GM23338 (cell line): ENCODE measurements at regions not wholly inside any gene's neighbourhood (a gene's known extent, or its start where the extent isn't known, plus 50 kb on each side); places are given as distances from the start of the nearest gene placed in this dataset.

ENCODE experiments used
- CREB1 ChIP-seq: fragments of 250-450 bp; sonication (Bioruptor Pico); IDR thresholded peaks from 2 replicates; pipeline ENCODE4 v1.5.0; 2020; ENCODE audit warnings: low read depth, mild to moderate bottlenecking, moderate library complexity
- NANOG ChIP-seq: IDR thresholded peaks from 2 replicates; pipeline ENCODE4 v1.6.1; 2016; ENCODE audit warnings: antibody characterized with exemption, borderline replicate concordance
- STAT1 ChIP-seq: IDR thresholded peaks from one replicate; pipeline ENCODE4 v1.6.1; 2016; ENCODE audit warnings: antibody characterized with exemption; ENCODE audit not compliant: unreplicated experiment
- ZNF114 ChIP-seq: fragments of 250-450 bp; sonication (Bioruptor Pico); IDR thresholded peaks from 2 replicates; pipeline ENCODE4 v1.5.0; 2020; ENCODE audit warnings: mild to moderate bottlenecking, moderate library complexity
- ZNF331 ChIP-seq: fragments of 250-450 bp; sonication (Bioruptor Pico); IDR thresholded peaks from 2 replicates; pipeline ENCODE4 v1.5.0; 2020; ENCODE audit warnings: low read depth, mild to moderate bottlenecking, moderate library complexity
- TF ChIP-seq, protein P1 (sequence below): fragments of 250-450 bp; sonication (Bioruptor Pico); IDR thresholded peaks from 2 replicates; pipeline ENCODE4 v1.5.0; 2020; ENCODE audit warnings: mild to moderate bottlenecking, moderate library complexity
- TF ChIP-seq, protein P2 (sequence below): IDR thresholded peaks from 2 replicates; pipeline ENCODE4 v1.6.1; 2016; ENCODE audit warnings: antibody characterized with exemption
- TF ChIP-seq, protein P3 (sequence below): IDR thresholded peaks from one replicate; pipeline ENCODE4 v1.6.1; 2018; ENCODE audit warnings: antibody characterized with exemption; ENCODE audit not compliant: unreplicated experiment

DNA sequence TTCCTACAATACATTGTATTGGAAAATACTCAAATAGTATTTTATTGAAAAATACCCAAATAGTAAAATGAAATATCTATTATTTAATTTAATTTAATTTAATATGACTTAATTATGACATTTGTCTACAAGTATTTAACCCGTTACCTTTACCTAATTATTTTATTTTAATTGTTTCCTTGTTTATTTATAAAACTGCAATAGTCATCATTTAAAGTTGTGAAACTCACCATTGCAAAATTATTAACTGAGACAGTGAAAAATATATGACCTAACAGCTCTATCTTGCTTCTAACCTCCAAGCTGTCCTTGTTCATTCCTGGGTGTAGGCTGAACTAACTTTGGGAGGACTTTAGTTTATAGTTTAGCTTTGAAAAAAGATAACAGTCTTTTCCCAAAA lies 300.6 kb upstream of the POGK start (continued):
- TF ChIP-seq, protein P1, sequence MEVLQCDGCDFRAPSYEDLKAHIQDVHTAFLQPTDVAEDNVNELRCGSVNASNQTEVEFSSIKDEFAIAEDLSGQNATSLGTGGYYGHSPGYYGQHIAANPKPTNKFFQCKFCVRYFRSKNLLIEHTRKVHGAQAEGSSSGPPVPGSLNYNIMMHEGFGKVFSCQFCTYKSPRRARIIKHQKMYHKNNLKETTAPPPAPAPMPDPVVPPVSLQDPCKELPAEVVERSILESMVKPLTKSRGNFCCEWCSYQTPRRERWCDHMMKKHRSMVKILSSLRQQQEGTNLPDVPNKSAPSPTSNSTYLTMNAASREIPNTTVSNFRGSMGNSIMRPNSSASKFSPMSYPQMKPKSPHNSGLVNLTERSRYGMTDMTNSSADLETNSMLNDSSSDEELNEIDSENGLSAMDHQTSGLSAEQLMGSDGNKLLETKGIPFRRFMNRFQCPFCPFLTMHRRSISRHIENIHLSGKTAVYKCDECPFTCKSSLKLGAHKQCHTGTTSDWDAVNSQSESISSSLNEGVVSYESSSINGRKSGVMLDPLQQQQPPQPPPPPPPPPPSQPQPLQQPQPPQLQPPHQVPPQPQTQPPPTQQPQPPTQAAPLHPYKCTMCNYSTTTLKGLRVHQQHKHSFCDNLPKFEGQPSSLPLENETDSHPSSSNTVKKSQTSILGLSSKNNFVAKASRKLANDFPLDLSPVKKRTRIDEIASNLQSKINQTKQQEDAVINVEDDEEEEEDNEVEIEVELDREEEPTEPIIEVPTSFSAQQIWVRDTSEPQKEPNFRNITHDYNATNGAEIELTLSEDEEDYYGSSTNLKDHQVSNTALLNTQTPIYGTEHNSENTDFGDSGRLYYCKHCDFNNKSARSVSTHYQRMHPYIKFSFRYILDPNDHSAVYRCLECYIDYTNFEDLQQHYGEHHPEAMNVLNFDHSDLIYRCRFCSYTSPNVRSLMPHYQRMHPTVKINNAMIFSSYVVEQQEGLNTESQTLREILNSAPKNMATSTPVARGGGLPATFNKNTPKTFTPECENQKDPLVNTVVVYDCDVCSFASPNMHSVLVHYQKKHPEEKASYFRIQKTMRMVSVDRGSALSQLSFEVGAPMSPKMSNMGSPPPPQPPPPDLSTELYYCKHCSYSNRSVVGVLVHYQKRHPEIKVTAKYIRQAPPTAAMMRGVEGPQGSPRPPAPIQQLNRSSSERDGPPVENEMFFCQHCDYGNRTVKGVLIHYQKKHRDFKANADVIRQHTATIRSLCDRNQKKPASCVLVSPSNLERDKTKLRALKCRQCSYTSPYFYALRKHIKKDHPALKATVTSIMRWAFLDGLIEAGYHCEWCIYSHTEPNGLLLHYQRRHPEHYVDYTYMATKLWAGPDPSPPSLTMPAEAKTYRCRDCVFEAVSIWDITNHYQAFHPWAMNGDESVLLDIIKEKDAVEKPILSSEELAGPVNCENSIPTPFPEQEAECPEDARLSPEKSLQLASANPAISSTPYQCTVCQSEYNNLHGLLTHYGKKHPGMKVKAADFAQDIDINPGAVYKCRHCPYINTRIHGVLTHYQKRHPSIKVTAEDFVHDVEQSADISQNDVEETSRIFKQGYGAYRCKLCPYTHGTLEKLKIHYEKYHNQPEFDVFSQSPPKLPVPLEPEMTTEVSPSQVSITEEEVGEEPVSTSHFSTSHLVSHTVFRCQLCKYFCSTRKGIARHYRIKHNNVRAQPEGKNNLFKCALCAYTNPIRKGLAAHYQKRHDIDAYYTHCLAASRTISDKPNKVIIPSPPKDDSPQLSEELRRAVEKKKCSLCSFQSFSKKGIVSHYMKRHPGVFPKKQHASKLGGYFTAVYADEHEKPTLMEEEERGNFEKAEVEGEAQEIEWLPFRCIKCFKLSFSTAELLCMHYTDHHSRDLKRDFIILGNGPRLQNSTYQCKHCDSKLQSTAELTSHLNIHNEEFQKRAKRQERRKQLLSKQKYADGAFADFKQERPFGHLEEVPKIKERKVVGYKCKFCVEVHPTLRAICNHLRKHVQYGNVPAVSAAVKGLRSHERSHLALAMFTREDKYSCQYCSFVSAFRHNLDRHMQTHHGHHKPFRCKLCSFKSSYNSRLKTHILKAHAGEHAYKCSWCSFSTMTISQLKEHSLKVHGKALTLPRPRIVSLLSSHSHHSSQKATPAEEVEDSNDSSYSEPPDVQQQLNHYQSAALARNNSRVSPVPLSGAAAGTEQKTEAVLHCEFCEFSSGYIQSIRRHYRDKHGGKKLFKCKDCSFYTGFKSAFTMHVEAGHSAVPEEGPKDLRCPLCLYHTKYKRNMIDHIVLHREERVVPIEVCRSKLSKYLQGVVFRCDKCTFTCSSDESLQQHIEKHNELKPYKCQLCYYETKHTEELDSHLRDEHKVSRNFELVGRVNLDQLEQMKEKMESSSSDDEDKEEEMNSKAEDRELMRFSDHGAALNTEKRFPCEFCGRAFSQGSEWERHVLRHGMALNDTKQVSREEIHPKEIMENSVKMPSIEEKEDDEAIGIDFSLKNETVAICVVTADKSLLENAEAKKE (CRISPR knock-in tag), result no peak
- TF ChIP-seq STAT1 (no peak), ZNF114 (CRISPR knock-in tag) (no peak), NANOG (no peak), CREB1 (CRISPR knock-in tag) (no peak), ZNF331 (CRISPR knock-in tag) (no peak)
- TF ChIP-seq, protein P2, sequence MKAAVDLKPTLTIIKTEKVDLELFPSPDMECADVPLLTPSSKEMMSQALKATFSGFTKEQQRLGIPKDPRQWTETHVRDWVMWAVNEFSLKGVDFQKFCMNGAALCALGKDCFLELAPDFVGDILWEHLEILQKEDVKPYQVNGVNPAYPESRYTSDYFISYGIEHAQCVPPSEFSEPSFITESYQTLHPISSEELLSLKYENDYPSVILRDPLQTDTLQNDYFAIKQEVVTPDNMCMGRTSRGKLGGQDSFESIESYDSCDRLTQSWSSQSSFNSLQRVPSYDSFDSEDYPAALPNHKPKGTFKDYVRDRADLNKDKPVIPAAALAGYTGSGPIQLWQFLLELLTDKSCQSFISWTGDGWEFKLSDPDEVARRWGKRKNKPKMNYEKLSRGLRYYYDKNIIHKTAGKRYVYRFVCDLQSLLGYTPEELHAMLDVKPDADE, result no peak
- TF ChIP-seq, protein P3, sequence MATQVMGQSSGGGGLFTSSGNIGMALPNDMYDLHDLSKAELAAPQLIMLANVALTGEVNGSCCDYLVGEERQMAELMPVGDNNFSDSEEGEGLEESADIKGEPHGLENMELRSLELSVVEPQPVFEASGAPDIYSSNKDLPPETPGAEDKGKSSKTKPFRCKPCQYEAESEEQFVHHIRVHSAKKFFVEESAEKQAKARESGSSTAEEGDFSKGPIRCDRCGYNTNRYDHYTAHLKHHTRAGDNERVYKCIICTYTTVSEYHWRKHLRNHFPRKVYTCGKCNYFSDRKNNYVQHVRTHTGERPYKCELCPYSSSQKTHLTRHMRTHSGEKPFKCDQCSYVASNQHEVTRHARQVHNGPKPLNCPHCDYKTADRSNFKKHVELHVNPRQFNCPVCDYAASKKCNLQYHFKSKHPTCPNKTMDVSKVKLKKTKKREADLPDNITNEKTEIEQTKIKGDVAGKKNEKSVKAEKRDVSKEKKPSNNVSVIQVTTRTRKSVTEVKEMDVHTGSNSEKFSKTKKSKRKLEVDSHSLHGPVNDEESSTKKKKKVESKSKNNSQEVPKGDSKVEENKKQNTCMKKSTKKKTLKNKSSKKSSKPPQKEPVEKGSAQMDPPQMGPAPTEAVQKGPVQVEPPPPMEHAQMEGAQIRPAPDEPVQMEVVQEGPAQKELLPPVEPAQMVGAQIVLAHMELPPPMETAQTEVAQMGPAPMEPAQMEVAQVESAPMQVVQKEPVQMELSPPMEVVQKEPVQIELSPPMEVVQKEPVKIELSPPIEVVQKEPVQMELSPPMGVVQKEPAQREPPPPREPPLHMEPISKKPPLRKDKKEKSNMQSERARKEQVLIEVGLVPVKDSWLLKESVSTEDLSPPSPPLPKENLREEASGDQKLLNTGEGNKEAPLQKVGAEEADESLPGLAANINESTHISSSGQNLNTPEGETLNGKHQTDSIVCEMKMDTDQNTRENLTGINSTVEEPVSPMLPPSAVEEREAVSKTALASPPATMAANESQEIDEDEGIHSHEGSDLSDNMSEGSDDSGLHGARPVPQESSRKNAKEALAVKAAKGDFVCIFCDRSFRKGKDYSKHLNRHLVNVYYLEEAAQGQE, result no peak
